Retinal pigment epithelial cell (primary cell): ENCODE measurements at regions not wholly inside any gene's neighbourhood (a gene's known extent, or its start where the extent isn't known, plus 50 kb on each side); places are given as distances from the start of the nearest gene placed in this dataset.

Experiments
- DNase-seq: peaks from one replicate; pipeline ENCODE4 v3.0.0-alpha.2; 2010; ENCODE audit warnings: low read depth
- H3K4me3 ChIP-seq: 2 replicates; pipeline ENCODE4 v1.5.1; 2011; ENCODE audit warnings: mild to moderate bottlenecking, low read length, control low read depth, moderate library complexity
- CTCF ChIP-seq: conservative IDR thresholded peaks from 2 replicates; pipeline ENCODE4 v1.5.1; 2011; ENCODE audit warnings: low read depth, low read length, control low read depth, inconsistent platforms

GRCh38 chr11:106242718-106243415, 165.4 kb downstream of the AASDHPPT start:
- no peak for TF ChIP-seq CTCF
- no peak overlapping the region for H3K4me3 ChIP-seq
- no peak for DNase-seq

DNA sequence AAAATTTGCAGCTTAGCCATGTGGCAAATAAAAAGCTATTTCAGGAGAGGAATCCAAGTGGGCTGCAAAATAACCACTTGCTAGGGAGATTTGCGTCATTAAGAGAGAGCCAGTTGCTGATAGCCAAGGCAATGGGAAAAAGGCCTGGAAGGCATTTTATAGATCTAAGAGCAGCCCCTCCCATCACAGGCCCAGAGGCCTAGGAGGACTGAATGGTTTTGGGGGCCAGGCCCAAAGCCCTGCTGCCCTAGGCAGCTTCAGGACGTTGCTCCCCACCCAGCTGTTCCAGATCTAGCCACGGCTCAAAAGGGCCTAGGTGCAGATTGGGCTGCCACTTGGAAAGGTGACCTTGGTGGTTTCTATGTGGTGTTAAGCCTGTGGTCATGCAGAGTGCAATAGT, 169.0 kb downstream of the AASDHPPT start:
- no peak for DNase-seq
- no peak for TF ChIP-seq CTCF
- H3K4me3 ChIP-seq = no peak overlapping the region

- no peak for TF ChIP-seq CTCF
- H3K4me3 ChIP-seq = no peak overlapping the region
- DNase-seq = no peak
Observed at GRCh38 chr11:106249617-106250239, 172.3 kb downstream of the AASDHPPT start.

DNA sequence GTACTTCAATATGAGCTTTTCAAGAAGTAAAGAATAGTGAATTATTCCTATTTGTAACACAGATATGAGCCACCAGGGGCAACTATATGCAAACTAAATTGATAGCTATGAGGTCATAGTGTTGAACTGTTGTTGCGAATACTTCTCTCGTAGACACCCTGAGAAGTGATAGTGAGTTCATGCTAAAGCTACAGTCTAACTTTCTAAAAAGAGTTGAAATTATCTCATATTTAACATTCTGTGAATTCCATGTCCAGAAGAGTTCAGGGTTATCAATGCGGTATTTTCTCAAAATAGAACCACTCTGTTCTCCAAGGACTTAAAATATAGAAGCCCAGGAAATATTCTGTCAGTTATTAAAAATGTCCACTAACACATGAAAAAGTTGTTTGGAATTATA, 185.4 kb downstream of the AASDHPPT start:
- DNase-seq = no peak
- no peak for TF ChIP-seq CTCF
- no peak overlapping the region for H3K4me3 ChIP-seq

- TF ChIP-seq CTCF = no peak
- no peak for DNase-seq
- H3K4me3 ChIP-seq = no peak overlapping the region
Observed at GRCh38 chr11:106263527-106263926, 186.1 kb downstream of the AASDHPPT start.

- no peak overlapping the region for H3K4me3 ChIP-seq
- no peak for TF ChIP-seq CTCF
- DNase-seq = no peak
Observed at GRCh38 chr11:106271086-106271485, 193.6 kb downstream of the AASDHPPT start.

DNA sequence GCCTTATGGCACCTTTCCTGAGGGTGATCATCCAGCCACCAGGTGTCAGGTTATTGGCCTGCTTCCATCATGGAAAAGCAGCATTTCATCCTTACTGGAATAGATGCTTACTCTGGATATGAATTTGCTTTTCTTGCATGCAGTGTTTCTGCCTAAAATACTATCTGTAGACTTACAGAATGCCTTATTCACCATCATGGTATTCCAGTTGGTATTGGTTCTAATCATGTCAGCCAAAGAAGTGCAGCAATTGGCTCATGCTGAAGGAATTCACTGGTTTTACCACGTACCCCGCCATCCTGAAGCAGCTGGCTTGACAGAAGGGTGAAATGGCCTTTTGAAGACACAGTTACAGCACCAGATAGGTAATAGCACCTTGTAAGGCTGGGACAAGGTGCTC, 194.2 kb downstream of the AASDHPPT start:
- no peak for TF ChIP-seq CTCF
- no peak for DNase-seq
- H3K4me3 ChIP-seq = no peak overlapping the region
